HG03575 (cell line): ENCODE measurements at regions not wholly inside any gene's neighbourhood (a gene's known extent, or its start where the extent isn't known, plus 50 kb on each side); places are given as distances from the start of the nearest gene placed in this dataset.

Source experiments
- ATAC-seq: cut with Tn5 transposase; IDR thresholded peaks from one replicate; pipeline ENCODE4 v1.9.1; 2021; ENCODE audit not compliant: unreplicated experiment, insufficient number of reproducible peaks, low FRiP score; ENCODE audit errors: extremely low read depth

DNA sequence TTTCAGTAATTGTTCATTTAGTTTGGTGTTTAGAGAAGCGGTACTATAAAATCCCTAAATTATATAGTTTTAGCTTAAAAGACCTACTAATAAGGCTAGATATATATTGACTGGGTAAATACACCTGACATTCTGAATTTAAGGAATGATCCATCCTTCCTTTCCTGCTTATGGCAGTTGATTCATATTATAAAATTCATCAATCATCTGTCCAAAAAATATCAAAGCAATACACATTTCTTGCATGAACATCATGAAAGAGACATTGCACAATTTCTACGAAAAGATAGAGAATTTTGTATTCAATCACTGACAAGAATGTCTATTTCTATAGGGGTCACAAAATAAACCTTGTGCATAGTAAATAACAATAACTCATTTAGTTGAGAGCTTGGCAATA, 514.9 kb downstream of the SLITRK6 start:
- ATAC-seq, result no peak

DNA sequence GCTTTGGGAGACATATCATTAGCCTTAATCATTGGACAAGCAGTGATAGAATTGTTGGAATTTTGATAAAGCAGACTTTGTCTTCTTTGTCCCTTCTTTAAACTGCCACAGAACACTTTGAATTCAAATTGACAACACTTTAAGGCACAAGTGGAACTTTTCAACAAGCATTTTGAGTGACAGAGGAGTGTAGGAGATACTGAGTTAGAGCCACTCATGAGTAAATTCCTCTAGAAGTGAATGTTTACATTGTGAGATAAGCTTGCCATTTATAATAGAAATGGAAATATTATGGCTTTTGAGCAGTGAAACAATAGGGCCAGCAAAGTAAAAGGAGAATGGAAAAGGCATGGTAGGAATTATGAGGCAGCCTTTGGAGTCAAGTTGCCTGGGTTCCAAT, 515.8 kb downstream of the SLITRK6 start:
- ATAC-seq, result no peak

DNA sequence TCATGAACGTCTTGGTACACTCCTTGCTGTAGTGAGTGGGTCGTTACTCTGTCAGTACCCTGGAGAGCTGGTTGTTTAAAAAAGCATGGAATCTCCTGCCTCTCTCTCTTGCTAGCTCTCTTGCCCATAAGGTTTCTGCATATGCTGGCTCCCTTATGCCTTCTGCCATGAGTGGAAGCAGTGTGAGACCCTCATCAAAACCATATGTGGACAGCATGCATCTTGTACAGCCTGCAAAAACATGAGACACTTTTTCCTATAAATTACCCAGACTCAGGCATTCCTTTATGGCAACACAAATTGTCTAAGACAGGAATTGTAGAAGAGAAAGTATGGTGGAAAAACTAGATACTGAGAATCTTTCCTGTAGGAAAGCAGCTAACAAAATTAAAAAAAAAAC, 516.3 kb downstream of the SLITRK6 start:
- ATAC-seq, result no peak

DNA sequence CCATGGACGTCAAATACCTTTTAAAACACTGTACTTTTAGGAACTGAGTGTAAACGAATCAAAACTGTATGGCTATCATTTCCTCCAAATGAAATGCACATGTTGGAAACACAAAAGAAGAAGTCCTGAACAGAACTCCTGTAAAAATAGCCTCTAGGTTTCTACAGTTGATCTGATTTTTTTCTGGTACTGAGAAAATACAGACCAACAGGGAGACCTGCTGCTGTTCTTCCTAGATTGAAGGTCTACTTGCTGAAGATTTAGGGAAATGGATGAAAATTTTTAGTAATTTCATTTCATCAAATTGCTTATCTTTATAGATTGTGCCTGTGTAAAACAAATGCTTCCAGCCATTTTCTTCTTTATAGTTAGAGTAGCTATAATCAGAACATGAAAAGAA, 520.4 kb downstream of the SLITRK6 start:
- no peak for ATAC-seq

DNA sequence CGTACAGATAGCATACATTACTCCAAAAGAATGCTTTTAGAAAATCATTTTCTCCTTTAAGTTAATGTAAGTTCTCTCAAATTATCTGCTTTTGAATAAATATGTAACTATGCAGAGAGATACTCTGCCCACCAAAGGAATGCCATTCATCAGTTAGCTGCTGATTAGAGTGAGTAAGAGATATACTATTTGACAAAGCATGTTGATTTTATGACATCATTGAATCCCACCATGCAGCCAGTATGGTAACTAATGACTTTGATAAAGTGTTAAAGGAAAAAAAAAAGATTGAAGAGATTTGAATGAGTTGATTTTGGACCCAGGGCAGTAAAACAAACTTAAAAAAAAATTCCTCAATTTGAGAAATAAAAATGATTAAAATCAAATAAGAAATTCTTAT, 521.5 kb downstream of the SLITRK6 start:
- ATAC-seq, result no peak

DNA sequence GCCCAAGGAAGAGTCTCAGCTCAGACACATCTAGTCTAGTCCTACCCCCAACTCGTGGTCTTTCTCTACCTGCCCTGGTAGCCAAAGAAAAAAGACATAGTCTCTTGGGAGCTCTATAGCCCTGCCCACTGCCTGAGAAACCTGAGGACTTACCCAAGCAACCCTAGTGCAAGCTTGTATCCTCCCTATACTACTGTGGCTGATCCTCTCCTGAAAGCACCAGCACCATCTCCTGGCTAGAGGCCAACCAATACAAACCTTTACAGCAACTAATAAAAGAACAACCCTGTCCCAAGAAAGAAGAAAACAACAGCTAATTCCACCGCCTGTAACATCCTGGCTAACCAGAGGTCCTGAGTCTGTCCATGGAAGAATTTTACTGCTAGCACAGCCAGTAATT, 532.4 kb downstream of the SLITRK6 start:
- ATAC-seq, result no peak

DNA sequence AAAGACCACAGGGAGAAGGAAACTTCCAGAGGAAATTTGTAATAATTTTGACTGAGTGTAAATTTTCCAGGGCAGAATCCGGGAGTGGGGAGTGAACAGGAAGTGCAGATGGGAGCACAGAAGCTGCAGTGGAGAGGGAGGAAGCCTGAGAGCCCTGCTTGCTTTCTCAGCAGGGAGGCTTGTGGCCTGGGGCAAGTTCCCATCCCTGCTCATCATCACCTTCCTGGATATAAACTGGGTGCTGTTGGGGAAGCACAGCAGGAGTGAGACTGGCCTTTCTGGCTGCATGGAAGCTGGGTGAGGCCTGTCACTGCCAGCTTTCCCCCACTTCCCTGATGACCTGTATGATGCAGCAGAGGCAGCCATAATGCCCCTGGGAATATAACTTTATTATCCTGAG, 532.9 kb downstream of the SLITRK6 start:
- ATAC-seq, result no peak

DNA sequence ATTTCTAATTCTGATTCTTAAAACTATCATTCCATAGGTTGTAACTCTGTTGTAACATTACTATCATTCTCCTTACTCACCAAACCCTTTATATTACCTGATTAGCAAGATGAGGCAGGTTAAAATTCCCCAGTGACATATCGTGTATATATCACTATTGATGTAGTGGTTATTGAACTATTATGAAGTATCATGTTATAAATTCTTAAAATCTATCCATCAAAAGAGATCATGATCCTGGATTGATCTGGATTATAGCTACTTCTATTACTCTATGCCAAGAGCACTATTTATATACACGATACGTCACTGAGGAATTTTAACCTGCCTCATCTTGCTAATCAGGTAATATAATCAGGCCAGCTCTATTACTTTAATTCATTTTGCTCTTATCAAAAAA, 533.9 kb downstream of the SLITRK6 start:
- no peak for ATAC-seq

DNA sequence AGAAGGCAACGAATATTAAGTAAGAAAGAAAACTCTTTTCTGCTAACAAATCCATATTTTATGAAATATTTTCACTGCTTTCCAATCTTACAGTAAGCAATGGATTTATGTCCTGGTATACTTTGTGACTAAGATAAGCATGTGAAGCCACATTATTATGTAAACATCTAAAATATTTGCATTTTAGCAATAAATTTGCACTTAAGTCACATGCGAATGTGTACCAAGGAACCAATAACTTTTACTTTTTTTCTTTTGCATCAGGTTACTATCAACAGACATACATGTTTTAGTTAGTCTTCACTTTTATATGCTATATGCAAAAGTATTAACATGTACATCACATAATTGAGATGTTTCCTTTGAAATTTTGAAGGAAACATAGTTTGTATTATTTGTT, 536.7 kb downstream of the SLITRK6 start:
- ATAC-seq, result no peak

DNA sequence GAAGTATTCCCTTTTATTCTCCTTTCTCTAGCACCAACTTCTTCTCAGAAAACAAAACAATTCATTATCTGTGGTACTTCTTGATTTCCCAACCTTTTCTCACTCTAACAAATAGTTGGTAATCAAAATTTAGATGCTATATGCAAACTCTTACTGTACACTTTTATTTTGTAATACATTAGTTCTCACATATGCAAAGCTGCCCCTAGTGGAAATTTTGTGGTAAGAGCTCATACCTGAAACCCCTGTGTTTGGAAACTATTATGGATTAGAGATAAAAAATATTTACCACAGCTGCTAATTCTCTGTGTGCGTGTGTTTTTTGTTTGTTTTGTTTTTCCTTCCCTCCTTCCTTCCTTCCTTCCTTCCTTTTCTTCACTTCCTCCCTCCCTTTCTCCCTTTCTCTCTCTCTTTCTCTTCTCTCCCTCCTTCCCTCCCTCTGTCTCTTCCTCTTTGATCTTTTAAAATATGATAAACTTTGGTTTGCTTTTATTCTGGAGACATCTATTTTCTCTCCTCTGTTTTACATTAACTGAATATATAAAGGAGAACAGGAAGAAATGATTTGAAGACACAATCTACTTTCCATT, 537.4 kb downstream of the SLITRK6 start:
- no peak for ATAC-seq

DNA sequence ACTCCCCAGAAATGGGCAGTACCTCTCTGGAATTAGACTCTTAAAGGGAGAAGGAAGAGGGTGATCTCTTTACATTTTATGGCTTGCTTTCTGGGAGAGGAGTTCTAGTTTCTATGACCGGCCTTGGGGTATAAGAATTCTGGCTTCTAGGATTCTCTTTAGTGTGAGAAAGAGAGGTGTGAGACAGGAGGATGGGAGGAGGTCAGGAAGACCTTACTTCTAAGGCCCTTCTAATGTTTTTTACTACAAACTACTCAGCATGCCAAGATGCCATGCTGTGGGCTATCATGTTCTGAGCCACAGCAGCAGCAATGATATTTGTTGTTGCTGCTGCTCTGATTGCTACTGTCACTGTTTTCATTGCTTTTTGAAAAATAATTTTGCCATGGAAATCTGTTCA, 538.3 kb downstream of the SLITRK6 start:
- no peak for ATAC-seq

DNA sequence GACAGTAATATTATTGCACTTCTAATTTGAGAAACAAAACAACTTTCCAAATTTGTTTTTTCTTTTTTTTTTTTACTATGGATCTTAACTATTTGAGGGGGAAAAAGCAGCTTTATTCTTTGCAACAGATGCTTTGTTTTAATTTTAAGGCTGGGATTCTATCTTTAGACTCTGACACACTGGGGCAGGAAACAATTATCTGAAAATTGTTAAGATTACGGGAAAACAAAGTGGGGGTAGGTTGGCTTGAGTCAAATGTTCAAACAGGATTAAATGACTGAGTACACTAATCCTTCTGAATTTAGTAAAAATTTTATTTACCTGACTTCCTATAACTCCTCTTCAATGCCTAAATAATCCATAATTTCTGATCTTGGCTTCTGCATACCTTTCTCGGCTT, 543.2 kb downstream of the SLITRK6 start:
- no peak for ATAC-seq

DNA sequence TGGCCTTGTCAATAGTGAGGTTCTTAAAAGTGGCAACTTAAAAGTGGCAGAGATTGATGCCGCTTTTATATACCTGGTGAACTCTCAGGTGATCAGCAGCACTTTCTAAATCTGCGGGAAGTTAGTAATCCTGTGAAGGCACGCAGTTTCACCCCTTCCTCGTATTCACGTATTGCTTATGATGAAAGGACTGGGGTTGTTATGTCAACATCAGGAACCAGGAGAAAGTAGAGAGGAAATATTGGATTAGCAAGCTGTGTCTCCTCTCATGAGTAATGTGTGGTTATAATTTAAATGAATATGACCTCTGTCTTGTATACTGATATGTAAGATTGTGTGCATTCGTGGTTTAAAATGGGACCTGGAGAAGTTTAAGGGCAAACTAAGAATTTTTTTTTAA, 544.6 kb downstream of the SLITRK6 start:
- no peak for ATAC-seq

DNA sequence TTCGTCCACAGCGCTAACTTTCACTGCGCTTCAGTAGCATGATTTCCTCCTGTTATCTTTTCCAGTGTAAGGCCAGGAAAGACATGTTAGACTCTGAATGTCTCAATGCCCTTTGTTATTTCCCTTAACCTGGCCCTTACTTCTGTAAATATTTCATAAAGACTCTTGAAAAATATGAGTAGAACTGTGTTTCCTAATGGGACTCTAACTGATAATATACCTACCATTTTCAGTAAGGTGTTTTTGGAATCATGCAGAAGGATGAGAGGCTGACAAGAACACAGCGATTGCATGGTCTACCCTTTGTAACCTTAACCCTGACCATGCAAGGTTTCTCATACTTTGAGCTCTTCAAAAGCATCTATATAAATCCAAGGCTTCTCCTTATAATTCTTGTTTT, 550.1 kb downstream of the SLITRK6 start:
- no peak for ATAC-seq

DNA sequence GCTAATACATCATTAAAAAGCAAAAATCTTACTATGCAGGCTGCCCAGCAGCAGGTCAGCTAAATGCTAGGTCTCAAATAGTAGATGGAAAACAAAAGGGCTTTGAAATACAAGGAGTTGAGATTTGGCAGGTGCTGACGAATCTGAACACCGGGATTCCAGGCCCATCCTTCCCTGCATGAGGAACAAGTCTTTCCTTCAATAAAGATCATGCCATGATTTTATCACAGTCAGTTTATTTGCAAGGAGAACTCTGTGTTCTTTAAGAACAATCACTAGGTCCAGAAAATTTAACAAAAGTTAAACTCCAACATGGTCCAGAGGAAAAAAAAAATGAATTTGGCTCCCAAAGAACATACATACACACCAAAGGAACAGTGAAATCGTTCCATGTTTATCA, 551.4 kb downstream of the SLITRK6 start:
- ATAC-seq, result no peak

DNA sequence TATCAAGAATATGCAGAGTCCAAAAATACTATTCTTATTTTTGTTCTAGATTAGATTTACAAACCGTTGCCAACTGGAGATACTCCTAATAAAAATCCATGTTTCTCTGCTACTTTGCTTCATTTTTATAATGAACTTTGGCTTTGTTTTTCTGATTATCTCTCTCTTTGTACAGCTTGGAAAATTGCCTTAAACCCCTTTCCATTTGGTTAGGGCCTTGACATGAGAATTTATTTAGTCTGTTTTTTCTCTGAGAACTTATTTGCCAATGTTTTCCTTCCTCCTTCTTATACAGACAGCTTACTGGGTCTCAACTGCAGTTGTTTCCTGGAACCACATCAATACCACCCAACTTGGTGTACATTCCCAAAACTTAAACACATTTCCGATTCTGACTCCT, 555.4 kb downstream of the SLITRK6 start:
- no peak for ATAC-seq

DNA sequence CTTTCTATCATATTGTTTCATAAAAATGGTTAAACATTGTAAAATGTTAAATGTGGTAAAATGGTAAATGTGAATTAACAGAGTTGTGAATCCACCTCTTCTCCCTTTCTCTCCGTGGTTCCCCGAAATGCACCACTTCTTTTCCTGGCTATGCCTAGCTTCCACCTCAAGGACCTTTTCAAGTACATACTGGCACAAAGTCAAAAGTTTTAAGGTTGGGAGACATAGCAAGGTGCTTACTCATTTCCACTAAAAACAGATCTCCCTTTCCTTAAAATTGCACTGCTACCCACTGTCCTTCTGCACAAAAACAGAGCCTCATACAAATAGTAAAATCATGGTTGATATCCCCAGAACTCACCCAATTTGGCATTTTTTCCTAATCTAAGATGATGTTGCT, 558.2 kb downstream of the SLITRK6 start:
- no peak for ATAC-seq

DNA sequence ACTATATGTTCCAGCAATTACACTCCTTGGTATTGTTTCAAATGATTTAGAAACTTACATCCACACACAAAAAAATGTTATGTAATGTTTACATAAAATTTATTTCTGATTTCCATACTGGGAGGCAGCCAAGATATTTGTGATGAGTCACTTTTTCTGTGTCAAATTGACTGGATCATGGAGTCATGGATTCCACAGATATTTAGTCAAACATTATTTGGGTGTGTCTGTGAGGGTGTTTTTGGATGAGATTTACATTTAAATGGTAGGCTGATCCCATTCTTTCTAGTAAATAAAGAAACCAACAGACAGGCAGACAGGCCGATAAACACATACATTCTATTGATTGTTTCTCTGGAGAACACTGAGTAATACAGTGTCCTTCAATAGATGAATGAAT, 562.8 kb downstream of the SLITRK6 start:
- ATAC-seq, result no peak

DNA sequence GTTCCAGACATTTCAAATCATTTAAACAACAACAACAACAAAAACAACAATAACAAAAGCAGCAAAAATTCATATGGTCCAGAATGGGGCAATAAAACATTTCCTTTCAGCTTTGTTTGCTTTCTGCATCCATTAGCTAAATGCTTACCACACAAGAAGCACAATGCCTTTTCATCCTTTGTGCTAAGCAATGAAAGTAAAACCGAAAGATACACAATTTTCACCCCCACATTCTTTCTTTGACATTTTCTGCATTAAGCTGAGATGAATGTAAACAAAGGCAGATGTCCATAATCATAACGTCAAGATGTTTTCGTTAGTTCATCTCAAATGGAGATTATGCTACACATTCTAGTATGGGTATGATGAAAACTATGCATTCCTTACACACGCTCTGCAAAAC, 568.5 kb downstream of the SLITRK6 start:
- ATAC-seq, result no peak

DNA sequence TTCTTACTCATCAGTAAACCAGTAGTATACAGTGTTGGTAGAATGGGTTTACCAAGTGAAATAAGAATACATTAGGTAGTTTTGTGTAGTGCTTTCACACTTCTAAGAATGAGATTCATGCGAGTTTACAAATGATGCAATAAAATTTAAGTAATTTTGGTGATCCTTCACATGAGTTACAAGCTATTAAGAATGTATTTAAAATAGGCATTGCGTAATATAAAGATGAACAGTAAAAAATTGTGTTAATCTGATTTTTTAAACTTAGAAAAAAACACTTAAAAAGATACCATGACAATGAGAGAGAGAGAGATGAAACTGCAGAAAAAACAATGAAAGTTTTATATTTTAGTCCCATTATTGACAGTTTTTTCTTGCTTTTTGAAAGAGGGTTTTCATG, 570.5 kb downstream of the SLITRK6 start:
- ATAC-seq, result no peak

DNA sequence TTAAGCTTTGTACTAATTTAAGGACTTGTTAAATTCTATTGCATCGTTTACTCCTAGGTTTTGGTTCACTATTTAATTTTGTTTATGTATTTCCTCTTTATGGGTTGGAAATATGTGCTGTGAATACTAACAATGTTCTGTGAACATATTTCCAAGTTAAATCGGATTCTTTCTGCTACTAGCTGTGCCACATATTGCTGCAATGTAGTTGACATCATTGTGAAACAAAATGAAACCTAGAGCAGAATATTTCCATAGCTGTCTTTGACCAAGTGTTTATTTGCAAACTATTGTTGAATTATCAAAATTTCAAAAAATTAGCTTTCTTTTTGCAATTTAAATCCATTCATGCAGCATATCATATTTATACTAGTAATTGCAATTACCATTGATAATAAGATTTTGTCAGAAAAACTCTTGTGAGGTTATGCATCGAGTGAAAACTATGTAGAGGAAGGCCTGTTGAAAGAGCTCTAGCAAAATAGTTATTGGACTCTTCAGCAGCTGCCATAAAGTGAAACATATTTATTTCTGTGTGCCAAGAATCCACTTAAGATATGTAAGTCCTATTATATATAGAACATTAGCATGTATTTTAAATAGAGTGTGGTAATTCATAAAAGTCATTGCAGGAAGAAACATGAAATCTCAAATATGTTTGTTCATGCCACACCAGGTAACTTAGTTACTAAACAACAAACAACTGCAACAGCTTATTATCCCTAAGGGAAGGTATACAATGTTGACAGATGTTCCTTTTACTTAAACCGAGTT, 575.1 kb downstream of the SLITRK6 start:
- ATAC-seq, result no peak
